ENCODE measurements at regions not wholly inside any gene's neighbourhood (a gene's known extent, or its start where the extent isn't known, plus 50 kb on each side); places are given as distances from the start of the nearest gene placed in this dataset.

DNA sequence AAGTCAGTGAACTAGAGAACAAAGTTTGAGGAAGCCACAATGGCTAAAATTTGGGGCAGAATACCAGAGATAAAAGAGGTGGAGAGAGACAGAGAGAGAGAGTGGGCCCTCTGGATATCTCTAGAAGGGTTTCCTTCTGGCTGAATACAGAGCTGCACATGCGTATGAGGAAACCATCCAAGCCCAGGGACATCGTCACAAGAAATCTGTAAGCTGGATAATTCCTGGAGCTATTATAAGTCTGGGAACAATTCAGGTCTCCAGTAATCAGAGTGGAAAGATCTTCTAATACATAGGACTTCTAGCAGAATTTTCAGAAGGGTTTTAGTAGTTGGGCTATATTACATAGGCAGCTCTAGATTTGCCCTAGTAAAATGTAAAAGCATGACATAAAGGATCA, 415.7 kb upstream of the MTPN start:
- TF ChIP-seq POLR2AphosphoS5 (IDR thresholded peaks at IDR 0.05; ENCODE audit: low read depth, low read length), result no peak
- TF ChIP-seq, protein P1, sequence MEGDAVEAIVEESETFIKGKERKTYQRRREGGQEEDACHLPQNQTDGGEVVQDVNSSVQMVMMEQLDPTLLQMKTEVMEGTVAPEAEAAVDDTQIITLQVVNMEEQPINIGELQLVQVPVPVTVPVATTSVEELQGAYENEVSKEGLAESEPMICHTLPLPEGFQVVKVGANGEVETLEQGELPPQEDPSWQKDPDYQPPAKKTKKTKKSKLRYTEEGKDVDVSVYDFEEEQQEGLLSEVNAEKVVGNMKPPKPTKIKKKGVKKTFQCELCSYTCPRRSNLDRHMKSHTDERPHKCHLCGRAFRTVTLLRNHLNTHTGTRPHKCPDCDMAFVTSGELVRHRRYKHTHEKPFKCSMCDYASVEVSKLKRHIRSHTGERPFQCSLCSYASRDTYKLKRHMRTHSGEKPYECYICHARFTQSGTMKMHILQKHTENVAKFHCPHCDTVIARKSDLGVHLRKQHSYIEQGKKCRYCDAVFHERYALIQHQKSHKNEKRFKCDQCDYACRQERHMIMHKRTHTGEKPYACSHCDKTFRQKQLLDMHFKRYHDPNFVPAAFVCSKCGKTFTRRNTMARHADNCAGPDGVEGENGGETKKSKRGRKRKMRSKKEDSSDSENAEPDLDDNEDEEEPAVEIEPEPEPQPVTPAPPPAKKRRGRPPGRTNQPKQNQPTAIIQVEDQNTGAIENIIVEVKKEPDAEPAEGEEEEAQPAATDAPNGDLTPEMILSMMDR (IDR thresholded peaks at IDR 0.05), result no peak

All from Panc1 (cell line).